ENCODE measurements at regions not wholly inside any gene's neighbourhood (a gene's known extent, or its start where the extent isn't known, plus 50 kb on each side); places are given as distances from the start of the nearest gene placed in this dataset.

- no peaks in the 10 kb centered on the region for H3K9me3 ChIP-seq (ENCODE audit: control insufficient read depth in 4 of 4, low read length in 3 of 4)
- DNase-seq (ENCODE audit: low spot score), result no peak
- H3K9ac ChIP-seq (ENCODE audit: low read depth in 1 of 2, low read length in 2 of 2), result no peak overlapping the region
- no peak overlapping the region for H3K4me3 ChIP-seq (ENCODE audit: low read depth in 1 of 3, low read length in 3 of 3)
- TF ChIP-seq TAF1 (conservative IDR thresholded peaks at IDR 0.05), result no peak
- no peak for TF ChIP-seq FOXA2 (IDR thresholded peaks at IDR 0.05)
- no peaks in the 10 kb centered on the region for H3K36me3 ChIP-seq (ENCODE audit: control insufficient read depth in 4 of 4, insufficient read depth in 3 of 4, low read depth in 1 of 4, low read length in 3 of 4)
- H3K27me3 ChIP-seq (ENCODE audit: control insufficient read depth in 4 of 4, insufficient read depth in 4 of 4, low read length in 3 of 4), result no peaks in the 10 kb centered on the region
- WGBS, result 86% methylated on average over 3 of the region's 3 CpGs
- H3K4me1 ChIP-seq (ENCODE audit: control insufficient read depth in 4 of 4, insufficient read depth in 4 of 4, low read length in 3 of 4), result no peaks in the 10 kb centered on the region
- no peak overlapping the region for H3K27ac ChIP-seq (ENCODE audit: low read depth in 1 of 2, low read length in 2 of 2)
Measured at GRCh38 chr18:41504316-41504715, 450.7 kb upstream of the PIK3C3 start.

GRCh38 chr18:41501848-41502247, 453.2 kb upstream of the PIK3C3 start:
- Histone ChIP-seq H3K4me1 (ENCODE audit: control insufficient read depth in 4 of 4, insufficient read depth in 4 of 4, low read length in 3 of 4) (no peaks in the 10 kb centered on the region), H3K9me3 (ENCODE audit: control insufficient read depth in 4 of 4, low read length in 3 of 4) (no peaks in the 10 kb centered on the region), H3K9ac (ENCODE audit: low read depth in 1 of 2, low read length in 2 of 2) (no peak overlapping the region), H3K27ac (ENCODE audit: low read depth in 1 of 2, low read length in 2 of 2) (no peak overlapping the region), H3K4me3 (ENCODE audit: low read depth in 1 of 3, low read length in 3 of 3) (no peak overlapping the region), H3K27me3 (ENCODE audit: control insufficient read depth in 4 of 4, insufficient read depth in 4 of 4, low read length in 3 of 4) (no peaks in the 10 kb centered on the region), H3K36me3 (ENCODE audit: control insufficient read depth in 4 of 4, insufficient read depth in 3 of 4, low read depth in 1 of 4, low read length in 3 of 4) (no peaks in the 10 kb centered on the region)
- no peak for TF ChIP-seq YY1 (IDR thresholded peaks at IDR 0.05)
- TF ChIP-seq RXRA (IDR thresholded peaks at IDR 0.05), result no peak
- 93% methylated on average over 3 of the region's 3 CpGs for WGBS
- no peak for DNase-seq (ENCODE audit: low spot score)

- Histone ChIP-seq H3K36me3 (ENCODE audit: control insufficient read depth in 4 of 4, insufficient read depth in 3 of 4, low read depth in 1 of 4, low read length in 3 of 4) (no peaks in the 10 kb centered on the region), H3K27ac (ENCODE audit: low read depth in 1 of 2, low read length in 2 of 2) (no peak overlapping the region), H3K9me3 (ENCODE audit: control insufficient read depth in 4 of 4, low read length in 3 of 4) (no peaks in the 10 kb centered on the region), H3K4me3 (ENCODE audit: low read depth in 1 of 3, low read length in 3 of 3) (no peak overlapping the region), H3K4me1 (ENCODE audit: control insufficient read depth in 4 of 4, insufficient read depth in 4 of 4, low read length in 3 of 4) (no peaks in the 10 kb centered on the region), H3K27me3 (ENCODE audit: control insufficient read depth in 4 of 4, insufficient read depth in 4 of 4, low read length in 3 of 4) (no peaks in the 10 kb centered on the region), H3K9ac (ENCODE audit: low read depth in 1 of 2, low read length in 2 of 2) (no peak overlapping the region)
- DNase-seq (ENCODE audit: low spot score), result no peak
- WGBS, result 83% methylated on average over 1 of the region's 1 CpG
- TF ChIP-seq MAX (IDR thresholded peaks at IDR 0.05), result no peak
- TF ChIP-seq SP1 (IDR thresholded peaks at IDR 0.05), result no peak
- TF ChIP-seq CTCF (IDR thresholded peaks at IDR 0.05; ENCODE audit: low read depth, low read length, missing input control), result no peak
- TF ChIP-seq REST (IDR thresholded peaks at IDR 0.05), result no peak
- no peak for TF ChIP-seq TAF1 (conservative IDR thresholded peaks at IDR 0.05)
- TF ChIP-seq FOXA1 (IDR thresholded peaks at IDR 0.05), result no peak
- TF ChIP-seq EGR1 (IDR thresholded peaks at IDR 0.05; ENCODE audit: low read depth in 2 of 2), result no peak
- TF ChIP-seq GABPA (IDR thresholded peaks at IDR 0.05 in 1 of 2, conservative IDR thresholded peaks at IDR 0.05 in 1 of 2), result no peak
- TF ChIP-seq ATF3 (IDR thresholded peaks at IDR 0.05), result no peak
- TF ChIP-seq HNF4A (conservative IDR thresholded peaks at IDR 0.05), result no peak
- TF ChIP-seq JUND (IDR thresholded peaks at IDR 0.05), result no peak
- no peak for TF ChIP-seq RAD21 (IDR thresholded peaks at IDR 0.05)
- no peak for TF ChIP-seq NR2F2 (IDR thresholded peaks at IDR 0.05)
- no peak for TF ChIP-seq HNF4G (IDR thresholded peaks at IDR 0.05)
- no peak for TF ChIP-seq ZBTB33 (IDR thresholded peaks at IDR 0.05)
- no peak for TF ChIP-seq FOXA2 (IDR thresholded peaks at IDR 0.05)
Measured at GRCh38 chr18:41499345-41499744, 455.7 kb upstream of the PIK3C3 start.

Data from liver (tissue), 8 donors.